HCT116 (cell line): ENCODE measurements at regions not wholly inside any gene's neighbourhood (a gene's known extent, or its start where the extent isn't known, plus 50 kb on each side); places are given as distances from the start of the nearest gene placed in this dataset.

Experiments used
- ATAC-seq: fragments of 200-7000 bp; cut with Tn5 transposase; 2 replicates; pipeline ENCODE4 v1.9.1; 2020; ENCODE audit warnings: mild to moderate bottlenecking, moderate library complexity
- BruUV-seq: library from RNA; stranded (reverse); fragments of 400-500 nt; replicated peaks from 2 replicates; lab custom pipeline; 2021; lab: Mats Ljungman, UMichigan
- CTCF ChIA-PET: fragments of 300-600 bp; sonication (Branson Sonifier 250); formaldehyde crosslinking; loops from one replicate; lab custom pipeline; 2021; ENCODE audit warnings: antibody characterized with exemption; lab: Charles Lee
- POLR2A ChIA-PET: fragments of 300-600, 350-600 bp; sonication (Branson Sonifier 250); formaldehyde crosslinking; loops from one replicate; lab custom pipeline; 2021; ENCODE audit warnings: antibody characterized with exemption; lab: Charles Lee
- RAD21 ChIA-PET, 2 experiments: fragments of 300-600 bp; sonication (Branson Sonifier 250); formaldehyde crosslinking; loops; one replicate each; lab custom pipeline; 2023; ENCODE audit warnings: low total read pairs in 2 of 2; ENCODE audit not compliant: uncharacterized antibody in 2 of 2, unreplicated experiment in 2 of 2, low non-redundant PET in 1 of 2; lab: Charles Lee
- DNase-seq: peaks from one replicate; pipeline ENCODE4 v3.0.0-alpha.2; 2010; ENCODE audit warnings: low read depth, low spot score
- H2AFZ ChIP-seq: fragments of 200-600 bp; shearing (Covaris generic), sonication (generic); 2 replicates; pipeline ENCODE4 v1.6.1; 2017; ENCODE audit warnings: low read depth, mixed run types, mixed read lengths, antibody characterized with exemption, low read length; ENCODE audit not compliant: poor library complexity, severe bottlenecking
- H3K27ac ChIP-seq: 2 replicates; pipeline ENCODE4 v1.5.1; 2012; ENCODE audit warnings: low read depth, low read length
- H3K27me3 ChIP-seq: fragments of 200-600 bp; sonication (generic); 2 replicates; pipeline ENCODE4 v1.6.1; 2016; ENCODE audit warnings: mixed run types, low read length, mixed read lengths; ENCODE audit not compliant: insufficient read depth
- H3K36me3 ChIP-seq, 2 experiments: fragments of 200-500 bp in 1 of 2; fragments of 200-600 bp in 1 of 2; sonication (Bioruptor generic) in 1 of 2; sonication (generic) in 1 of 2; 2 replicates each; pipeline versions ENCODE4 v1.5.1 to v1.6.1; 2014 to 2016; ENCODE audit warnings: low read length in 2 of 2, inconsistent platforms in 1 of 2, mixed read lengths in 1 of 2, mixed run types in 1 of 2; ENCODE audit not compliant: insufficient read depth in 2 of 2, control insufficient read depth in 1 of 2
- H3K4me1 ChIP-seq, 2 experiments: fragments of 200-600 bp in 1 of 2; sonication (generic) in 1 of 2; 2 replicates each; pipeline versions ENCODE4 v1.5.1 to v1.6.1; 2012 to 2017; ENCODE audit warnings: low read length in 2 of 2, inconsistent platforms in 1 of 2, mild to moderate bottlenecking in 1 of 2, mixed read lengths in 1 of 2, mixed run types in 1 of 2, moderate library complexity in 1 of 2; ENCODE audit not compliant: insufficient read depth in 2 of 2, control insufficient read depth in 1 of 2
- H3K4me2 ChIP-seq: fragments of 200-600 bp; sonication (generic); 2 replicates; pipeline ENCODE4 v1.6.1; 2017; ENCODE audit warnings: mixed run types, low read length, mixed read lengths
- H3K4me3 ChIP-seq, 2 experiments: fragments of 200-600 bp in 1 of 2; sonication (generic) in 1 of 2; replicated peaks in 1 of 2; 2 replicates each; pipeline ENCODE4 v1.5.1; 2011 to 2016; ENCODE audit warnings: low read length in 2 of 2, control low read depth in 1 of 2, low read depth in 1 of 2, mild to moderate bottlenecking in 1 of 2, mixed read lengths in 1 of 2, mixed run types in 1 of 2
- H3K79me2 ChIP-seq: fragments of 200-600 bp; sonication (generic); 2 replicates; pipeline ENCODE4 v1.6.1; 2017; ENCODE audit warnings: mild to moderate bottlenecking, mixed run types, low read length, moderate library complexity, mixed read lengths; ENCODE audit not compliant: insufficient read depth
- H3K9ac ChIP-seq: fragments of 200-600 bp; sonication (generic); 2 replicates; pipeline ENCODE4 v1.6.1; 2016; ENCODE audit warnings: low read length, mixed read lengths
- H3K9me2 ChIP-seq: fragments of 200-600 bp; sonication (generic), shearing (Covaris generic); 2 replicates; pipeline ENCODE4 v1.6.1; 2017; ENCODE audit warnings: mixed run types, mild to moderate bottlenecking, moderate library complexity; ENCODE audit not compliant: insufficient read depth
- H3K9me3 ChIP-seq, 2 experiments: fragments of 200-500 bp in 1 of 2; fragments of 200-600 bp in 1 of 2; sonication (Bioruptor generic) in 1 of 2; sonication (generic) in 1 of 2; 2 replicates each; pipeline ENCODE4 v1.6.1; 2014 to 2017; ENCODE audit warnings: low read length in 2 of 2, mixed read lengths in 2 of 2, inconsistent platforms in 1 of 2, low read depth in 1 of 2, mild to moderate bottlenecking in 1 of 2, mixed run types in 1 of 2, moderate library complexity in 1 of 2; ENCODE audit not compliant: control insufficient read depth in 1 of 2, insufficient read depth in 1 of 2
- H4K20me1 ChIP-seq: fragments of 200-600 bp; sonication (generic), shearing (Covaris generic); 2 replicates; pipeline ENCODE4 v1.6.1; 2017; ENCODE audit warnings: mixed run types, mild to moderate bottlenecking, moderate library complexity; ENCODE audit not compliant: insufficient read depth
- EGR1 ChIP-seq: IDR thresholded peaks from 2 replicates; pipeline ENCODE4 v1.6.1; 2012; ENCODE audit warnings: low read depth
- EZH2 ChIP-seq: fragments of 200-600 bp; sonication (generic); IDR thresholded peaks from 2 replicates; pipeline ENCODE4 v1.6.1; 2017; ENCODE audit warnings: antibody characterized with exemption, mixed run types
- EZH2phosphoT487 ChIP-seq: fragments of 200-600 bp; IDR thresholded peaks from 2 replicates; pipeline ENCODE4 v1.6.1; 2018; ENCODE audit warnings: antibody characterized with exemption, borderline replicate concordance
- FOSL1 ChIP-seq: IDR thresholded peaks from 2 replicates; pipeline ENCODE4 v1.6.1; 2012; ENCODE audit warnings: low read depth
- POLR2AphosphoS5 ChIP-seq: IDR thresholded peaks from 2 replicates; pipeline ENCODE4 v1.6.1; 2011; ENCODE audit warnings: mild to moderate bottlenecking, low read depth, low read length, moderate library complexity
- YY1 ChIP-seq: IDR thresholded peaks from 2 replicates; pipeline ENCODE4 v1.6.1; 2011; ENCODE audit warnings: low read length, low read depth, moderate library complexity, mild to moderate bottlenecking; ENCODE audit not compliant: insufficient replicate concordance; ENCODE audit errors: extremely low read depth
- ZFX ChIP-seq: fragments of 450-650 bp; IDR thresholded peaks from 2 replicates; pipeline ENCODE4 v1.6.1; 2017
- intact Hi-C: fragments of 100-400 bp; cut with micrococcal nuclease; formaldehyde crosslinking; loops from 2 replicates; pipeline ENCODE4 v1.10.0; 2022
- TF ChIP-seq, protein P1 (sequence below): IDR thresholded peaks from 2 replicates; pipeline ENCODE4 v1.6.1; 2012
- TF ChIP-seq, protein P2 (sequence below), 3 experiments: fragments of 200-600 bp in 1 of 3; sonication (generic) in 1 of 3; IDR thresholded peaks in 2 of 3; conservative IDR thresholded peaks in 1 of 3; 2 replicates each; pipeline ENCODE4 v1.5.1; 2012 to 2017; ENCODE audit warnings: low read depth in 2 of 3, low read length in 2 of 3, antibody characterized with exemption in 1 of 3, borderline replicate concordance in 1 of 3, control low read depth in 1 of 3, mild to moderate bottlenecking in 1 of 3, mixed read lengths in 1 of 3, mixed run types in 1 of 3, moderate library complexity in 1 of 3; ENCODE audit not compliant: insufficient read depth in 1 of 3

DNA sequence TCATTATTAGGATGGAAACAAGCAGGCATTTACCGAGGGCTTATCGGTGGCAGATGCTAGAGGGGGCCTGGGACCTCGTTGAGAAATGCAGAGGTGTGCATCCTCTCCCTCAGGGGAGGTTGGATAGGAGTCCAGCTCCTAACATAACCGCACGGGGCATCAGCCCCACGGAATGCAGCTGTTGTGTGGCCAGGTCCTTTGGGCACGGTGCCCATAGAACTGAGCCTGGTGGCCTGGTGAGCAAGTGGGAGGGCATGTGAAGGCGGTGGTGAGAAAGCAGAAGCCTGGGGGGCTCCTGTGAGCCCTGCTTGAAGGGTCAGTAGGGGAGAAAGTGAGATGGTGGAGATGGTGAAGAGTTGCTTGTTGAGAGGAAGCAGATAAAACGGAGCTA, 143.7 kb downstream of the CDH26 start:
- no TSS peak for BruUV-seq
- no peaks in the 10 kb centered on the region for H3K36me3 ChIP-seq
- CTCF ChIA-PET = no interaction called here

More for the DNA sequence above, 143.7 kb downstream of the CDH26 start:
- H3K4me2 ChIP-seq = no peak overlapping the region
- H3K4me1 ChIP-seq = no peaks in the 10 kb centered on the region
- no peak overlapping the region for H3K9ac ChIP-seq
- ATAC-seq = no peak
- intact Hi-C loops = no loop called here
- H4K20me1 ChIP-seq = no peaks in the 10 kb centered on the region
- H3K27ac ChIP-seq = no peak overlapping the region
- ChIA-PET RAD21 (no interaction called here), POLR2A (no interaction called here)
- no peaks in the 10 kb centered on the region for H3K79me2 ChIP-seq
- no peak for DNase-seq
- no peaks in the 10 kb centered on the region for H3K9me3 ChIP-seq
- H3K27me3 ChIP-seq = peaks cover 8% of the 10 kb centered on the region; the same call in 1 of the 2 replicates
- H3K4me3 ChIP-seq = no peak overlapping the region
- no peak for TF ChIP-seq ZFX
- TF ChIP-seq, protein P1, sequence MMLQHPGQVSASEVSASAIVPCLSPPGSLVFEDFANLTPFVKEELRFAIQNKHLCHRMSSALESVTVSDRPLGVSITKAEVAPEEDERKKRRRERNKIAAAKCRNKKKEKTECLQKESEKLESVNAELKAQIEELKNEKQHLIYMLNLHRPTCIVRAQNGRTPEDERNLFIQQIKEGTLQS = no peak
- TF ChIP-seq EZH2 = no peak
- TF ChIP-seq FOSL1 = no peak
- no peak for TF ChIP-seq EGR1
- TF ChIP-seq YY1 = no peak
- TF ChIP-seq, protein P2, sequence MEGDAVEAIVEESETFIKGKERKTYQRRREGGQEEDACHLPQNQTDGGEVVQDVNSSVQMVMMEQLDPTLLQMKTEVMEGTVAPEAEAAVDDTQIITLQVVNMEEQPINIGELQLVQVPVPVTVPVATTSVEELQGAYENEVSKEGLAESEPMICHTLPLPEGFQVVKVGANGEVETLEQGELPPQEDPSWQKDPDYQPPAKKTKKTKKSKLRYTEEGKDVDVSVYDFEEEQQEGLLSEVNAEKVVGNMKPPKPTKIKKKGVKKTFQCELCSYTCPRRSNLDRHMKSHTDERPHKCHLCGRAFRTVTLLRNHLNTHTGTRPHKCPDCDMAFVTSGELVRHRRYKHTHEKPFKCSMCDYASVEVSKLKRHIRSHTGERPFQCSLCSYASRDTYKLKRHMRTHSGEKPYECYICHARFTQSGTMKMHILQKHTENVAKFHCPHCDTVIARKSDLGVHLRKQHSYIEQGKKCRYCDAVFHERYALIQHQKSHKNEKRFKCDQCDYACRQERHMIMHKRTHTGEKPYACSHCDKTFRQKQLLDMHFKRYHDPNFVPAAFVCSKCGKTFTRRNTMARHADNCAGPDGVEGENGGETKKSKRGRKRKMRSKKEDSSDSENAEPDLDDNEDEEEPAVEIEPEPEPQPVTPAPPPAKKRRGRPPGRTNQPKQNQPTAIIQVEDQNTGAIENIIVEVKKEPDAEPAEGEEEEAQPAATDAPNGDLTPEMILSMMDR (IDR thresholded peaks at IDR 0.05 in 2 of 3, conservative IDR thresholded peaks at IDR 0.05 in 1 of 3; ENCODE audit: borderline replicate concordance in 1 of 3, insufficient read depth in 1 of 3, low read depth in 2 of 3, low read length in 2 of 3) = no peak
- TF ChIP-seq POLR2AphosphoS5 = no peak
- no peak for TF ChIP-seq EZH2phosphoT487
- no peak overlapping the region for H2AFZ ChIP-seq
- no peaks in the 10 kb centered on the region for H3K9me2 ChIP-seq
